MCF 10A (cell line): ENCODE measurements at regions not wholly inside any gene's neighbourhood (a gene's known extent, or its start where the extent isn't known, plus 50 kb on each side); places are given as distances from the start of the nearest gene placed in this dataset.
A peak's percentile ranks its signal among the peaks of the same experiment; 100 is the strongest.

Experiments
- BruUV-seq: library from RNA; stranded (reverse); fragments of 400-500 nt; replicated peaks from 2 replicates; lab custom pipeline; 2021; lab: Mats Ljungman, UMichigan
- CTCF ChIA-PET: fragments of 300-600 bp; sonication (Branson Sonifier 250); formaldehyde crosslinking; extraction: SDS; loops from one replicate; lab custom pipeline; 2021; ENCODE audit warnings: antibody characterized with exemption, inconsistent platforms; lab: Yijun Ruan, JAX
- POLR2A ChIA-PET: fragments of 300-600, 350-650 bp; sonication (Branson Sonifier 250); formaldehyde crosslinking; extraction: SDS; loops from one replicate; lab custom pipeline; 2020; ENCODE audit warnings: antibody characterized with exemption, inconsistent platforms; lab: Yijun Ruan, JAX
- DNase-seq: peaks from one replicate; pipeline ENCODE4 v3.0.0-alpha.2; 2018; ENCODE audit not compliant: unreplicated experiment
- H3K27ac Mint-ChIP-seq: one replicate; pipeline ENCODE4 v1.8.0; 2022; ENCODE audit warnings: mild to moderate bottlenecking, low read depth, mixed read lengths; ENCODE audit not compliant: unreplicated experiment
- H3K27me3 Mint-ChIP-seq: one replicate; pipeline ENCODE4 v1.8.0; 2022; ENCODE audit warnings: mixed read lengths; ENCODE audit not compliant: insufficient read depth, unreplicated experiment
- H3K36me3 Mint-ChIP-seq: one replicate; pipeline ENCODE4 v1.8.0; 2022; ENCODE audit warnings: mild to moderate bottlenecking, moderate library complexity, mixed read lengths; ENCODE audit not compliant: insufficient read depth, unreplicated experiment
- H3K4me1 Mint-ChIP-seq: one replicate; pipeline ENCODE4 v1.8.0; 2022; ENCODE audit warnings: mixed read lengths; ENCODE audit not compliant: insufficient read depth, unreplicated experiment
- H3K4me3 Mint-ChIP-seq: one replicate; pipeline ENCODE4 v1.8.0; 2022; ENCODE audit warnings: mild to moderate bottlenecking, moderate library complexity, mixed read lengths; ENCODE audit not compliant: unreplicated experiment
- H3K9me3 Mint-ChIP-seq: one replicate; pipeline ENCODE4 v1.8.0; 2022; ENCODE audit warnings: mixed read lengths; ENCODE audit not compliant: unreplicated experiment
- CTCF ChIP-seq: fragments of 200-600 bp; IDR thresholded peaks from one replicate; pipeline ENCODE4 v1.8.0; 2022; ENCODE audit warnings: antibody characterized with exemption, mild to moderate bottlenecking; ENCODE audit not compliant: unreplicated experiment
- intact Hi-C: fragments of 100-400 bp; cut with micrococcal nuclease; formaldehyde crosslinking; loops from 2 replicates; pipeline ENCODE4 v1.14.1; 2022

DNA sequence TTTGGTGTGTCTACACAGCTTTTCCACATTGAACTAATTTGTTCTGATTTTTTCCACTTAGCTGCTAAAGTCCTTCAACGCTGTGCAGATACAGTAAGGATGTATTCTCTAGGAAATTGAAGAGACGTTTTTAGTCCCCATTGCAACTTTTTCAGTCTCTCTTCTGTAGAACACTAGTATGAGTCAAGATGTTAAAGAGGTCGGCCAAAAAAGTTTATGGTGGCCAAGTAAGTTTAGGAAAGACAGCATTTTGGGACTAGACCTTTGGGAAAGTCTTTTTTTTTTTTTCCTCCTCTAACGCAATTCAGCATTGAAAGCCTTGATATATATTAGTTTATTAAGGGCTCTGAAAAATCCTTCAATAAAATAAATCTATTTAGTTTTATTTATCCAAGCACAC, 243.5 kb upstream of the FBXL7 start:
- POLR2A ChIA-PET = no interaction called here
- CTCF ChIA-PET = no interaction called here
- Mint-ChIP-seq H3K4me3 (no peak overlapping the region), H3K4me1 (no peaks in the 10 kb centered on the region), H3K9me3 (no peaks in the 10 kb centered on the region), H3K27ac (no peak overlapping the region), H3K27me3 (no peaks in the 10 kb centered on the region), H3K36me3 (no peaks in the 10 kb centered on the region)
- TF ChIP-seq CTCF = no peak
- intact Hi-C loops = no loop called here
- BruUV-seq = no TSS peak
- no peak for DNase-seq

- intact Hi-C loops = no loop called here
- Mint-ChIP-seq H3K36me3 (no peaks in the 10 kb centered on the region), H3K27me3 (no peaks in the 10 kb centered on the region), H3K4me1 (no peaks in the 10 kb centered on the region), H3K4me3 (no peak overlapping the region), H3K9me3 (no peaks in the 10 kb centered on the region), H3K27ac (no peak overlapping the region)
- CTCF ChIA-PET = interaction anchor here (0.6 kb wide), 1 partner anchor 29 kb away, joined by 3 read pairs; no protein-coding TSS in a partner anchor
- no TSS peak for BruUV-seq
- POLR2A ChIA-PET = no interaction called here
- no peak for TF ChIP-seq CTCF
- no peak for DNase-seq
Observed at GRCh38 chr5:15255576-15255975, 244.4 kb upstream of the FBXL7 start.

GRCh38 chr5:15254607-15255006, 245.4 kb upstream of the FBXL7 start:
- CTCF ChIA-PET = interaction anchor here (0.5 kb wide), 1 partner anchor 245 kb away, joined by 3 read pairs; no protein-coding TSS in a partner anchor
- no peaks in the 10 kb centered on the region for H3K4me1 Mint-ChIP-seq
- no peaks in the 10 kb centered on the region for H3K27me3 Mint-ChIP-seq
- POLR2A ChIA-PET = interaction anchor here (1.7 kb wide), 1 partner anchor 13 kb away, joined by 5 read pairs; no protein-coding TSS in a partner anchor
- no peaks in the 10 kb centered on the region for H3K9me3 Mint-ChIP-seq
- BruUV-seq = no TSS peak
- H3K4me3 Mint-ChIP-seq = no peak overlapping the region
- TF ChIP-seq CTCF = no peak
- no peak overlapping the region for H3K27ac Mint-ChIP-seq
- peak; percentile 16 for DNase-seq
- intact Hi-C loops = no loop called here
- no peaks in the 10 kb centered on the region for H3K36me3 Mint-ChIP-seq

GRCh38 chr5:15252331-15252730, 247.6 kb upstream of the FBXL7 start:
- Mint-ChIP-seq H3K36me3 (no peaks in the 10 kb centered on the region), H3K27me3 (no peaks in the 10 kb centered on the region), H3K9me3 (no peaks in the 10 kb centered on the region), H3K27ac (no peak overlapping the region), H3K4me1 (peaks cover 16% of the 10 kb centered on the region), H3K4me3 (no peak overlapping the region)
- no peak for TF ChIP-seq CTCF
- ChIA-PET POLR2A (no interaction called here), CTCF (no interaction called here)
- intact Hi-C loops = no loop called here
- no peak for DNase-seq
- BruUV-seq = no TSS peak
